Stimulated activated CD4-positive, alpha-beta T cell treated with anti-CD3 and anti-CD28 coated beads, Interleukin-1b, Interleukin-23, amount 100 ng/mL, for 4 hours (primary cell): ENCODE measurements at regions not wholly inside any gene's neighbourhood (a gene's known extent, or its start where the extent isn't known, plus 50 kb on each side); places are given as distances from the start of the nearest gene placed in this dataset.

ENCODE experiments used
- DNase-seq, 2 donors: peaks; one replicate each; pipeline ENCODE4 v3.0.0-alpha.2; 2020; ENCODE audit warnings: low read depth in 2 of 2

- no peak for DNase-seq
These were observed 374.6 kb upstream of the LRATD1 start for GRCh38 chr2:14257801-14258507.

GRCh38 chr2:14261771-14262170 is 370.7 kb upstream of the LRATD1 start:
- DNase-seq: no peak

GRCh38 chr2:14263053-14263452 is 369.5 kb upstream of the LRATD1 start:
- DNase-seq: no peak

GRCh38 chr2:14270036-14270582 is 362.4 kb upstream of the LRATD1 start:
- DNase-seq: no peak

- DNase-seq: no peak
These were observed 360.0 kb upstream of the LRATD1 start for GRCh38 chr2:14272396-14273075.

- no peak for DNase-seq
These were observed 358.9 kb upstream of the LRATD1 start for GRCh38 chr2:14273650-14274049.

GRCh38 chr2:14284244-14284643 is 348.3 kb upstream of the LRATD1 start:
- no peak for DNase-seq

- no peak for DNase-seq
These were observed 346.7 kb upstream of the LRATD1 start for GRCh38 chr2:14285812-14286211.

GRCh38 chr2:14288016-14288415 is 344.5 kb upstream of the LRATD1 start:
- DNase-seq: no peak

- no peak for DNase-seq
These were observed 339.6 kb upstream of the LRATD1 start for GRCh38 chr2:14292964-14293363.

- DNase-seq: no peak
These were observed 335.2 kb upstream of the LRATD1 start for GRCh38 chr2:14297340-14297739.

- DNase-seq: no peak
These were observed 334.6 kb upstream of the LRATD1 start for GRCh38 chr2:14297906-14298305.

GRCh38 chr2:14301331-14301730 is 331.2 kb upstream of the LRATD1 start:
- DNase-seq: no peak

GRCh38 chr2:14303366-14304115 is 329.0 kb upstream of the LRATD1 start:
- DNase-seq: no peak

GRCh38 chr2:14304326-14304725 is 328.2 kb upstream of the LRATD1 start:
- no peak for DNase-seq

- DNase-seq: no peak
These were observed 326.2 kb upstream of the LRATD1 start for GRCh38 chr2:14306268-14306861.

- no peak for DNase-seq
These were observed 319.2 kb upstream of the LRATD1 start for GRCh38 chr2:14313341-14313740.

- no peak for DNase-seq
These were observed 315.9 kb upstream of the LRATD1 start for GRCh38 chr2:14316594-14316993.

- DNase-seq: no peak
These were observed 311.2 kb upstream of the LRATD1 start for GRCh38 chr2:14321357-14321756.

- DNase-seq: no peak
These were observed 310.2 kb upstream of the LRATD1 start for GRCh38 chr2:14322306-14322705.

- no peak for DNase-seq
These were observed 308.2 kb upstream of the LRATD1 start for GRCh38 chr2:14324308-14324707.

GRCh38 chr2:14330884-14331283 is 301.6 kb upstream of the LRATD1 start:
- no peak for DNase-seq
